ENCODE measurements at regions not wholly inside any gene's neighbourhood (a gene's known extent, or its start where the extent isn't known, plus 50 kb on each side); places are given as distances from the start of the nearest gene placed in this dataset.
"Not testable (repeated sequence)": the region's sequence is repeated elsewhere in the genome, so short reads cannot be mapped to it uniquely, and the experiment has no call there.

DNA sequence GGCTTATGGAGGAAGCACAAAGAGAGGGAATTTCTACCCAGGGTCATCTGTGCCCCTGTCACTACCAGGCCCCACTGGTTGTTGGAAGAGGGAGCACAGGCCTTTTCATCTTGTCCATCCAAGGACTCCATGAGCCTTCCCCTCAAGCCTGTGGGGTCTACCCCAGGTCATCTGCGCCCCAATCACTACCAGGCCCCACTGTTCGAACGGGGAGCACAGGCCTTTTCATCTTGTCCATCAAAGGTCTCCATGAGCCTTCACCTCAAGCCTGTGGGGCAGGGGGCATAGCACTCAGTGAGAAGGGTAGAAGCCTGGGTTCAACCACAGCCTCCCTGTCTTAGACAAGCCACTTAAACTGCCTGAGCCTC is 101.5 kb upstream of the CDH5 start:
- no peak for DNase-seq

GRCh38 chr16:66264311-66265047 is 102.0 kb upstream of the CDH5 start:
- no peak for DNase-seq

GRCh38 chr16:66263973-66264310 is 102.5 kb upstream of the CDH5 start:
- DNase-seq, result no peak

- no peak for DNase-seq
Observed at GRCh38 chr16:66263168-66263972, 103.1 kb upstream of the CDH5 start.

- DNase-seq, result no peak
Observed at GRCh38 chr16:66262253-66263167, 104.0 kb upstream of the CDH5 start.

- no peak for DNase-seq
Observed at GRCh38 chr16:66261826-66262225, 104.7 kb upstream of the CDH5 start.

DNA sequence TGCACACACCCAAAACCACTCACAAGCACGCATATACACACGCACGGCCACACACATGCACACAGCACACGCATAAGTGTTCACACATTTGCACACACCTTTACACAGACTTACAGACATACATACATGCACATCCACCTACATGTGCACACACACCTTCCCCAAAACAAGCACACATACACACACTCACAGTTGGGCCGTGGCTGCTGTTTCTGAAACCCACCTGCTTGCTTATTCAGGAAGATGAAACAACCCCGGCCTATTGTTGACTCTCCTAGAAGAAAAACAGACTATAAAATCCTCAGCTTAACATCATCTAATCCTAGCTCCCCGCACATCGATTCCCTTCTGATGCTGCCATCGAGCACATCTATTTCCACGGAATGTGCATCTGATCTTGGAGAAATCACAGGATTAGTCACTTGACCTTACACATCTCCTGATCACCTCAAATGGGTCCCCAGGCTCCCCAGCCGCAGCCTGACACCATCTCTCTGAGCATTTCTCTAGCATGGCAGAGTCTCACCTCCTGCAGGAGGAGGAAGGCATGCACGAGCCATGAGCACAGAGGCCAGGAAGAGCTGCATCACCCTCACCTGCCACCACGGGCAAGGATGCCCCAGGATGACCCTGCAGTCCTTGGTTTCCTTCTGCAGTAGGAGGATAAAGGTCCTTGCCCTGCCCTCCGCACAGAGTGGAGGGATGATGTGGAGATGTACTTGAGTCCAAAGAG is 105.8 kb upstream of the CDH5 start:
- DNase-seq, result no peak

GRCh38 chr16:66258916-66259845 is 107.3 kb upstream of the CDH5 start:
- no peak for DNase-seq

GRCh38 chr16:66256919-66257318 is 109.6 kb upstream of the CDH5 start:
- no peak for DNase-seq

DNA sequence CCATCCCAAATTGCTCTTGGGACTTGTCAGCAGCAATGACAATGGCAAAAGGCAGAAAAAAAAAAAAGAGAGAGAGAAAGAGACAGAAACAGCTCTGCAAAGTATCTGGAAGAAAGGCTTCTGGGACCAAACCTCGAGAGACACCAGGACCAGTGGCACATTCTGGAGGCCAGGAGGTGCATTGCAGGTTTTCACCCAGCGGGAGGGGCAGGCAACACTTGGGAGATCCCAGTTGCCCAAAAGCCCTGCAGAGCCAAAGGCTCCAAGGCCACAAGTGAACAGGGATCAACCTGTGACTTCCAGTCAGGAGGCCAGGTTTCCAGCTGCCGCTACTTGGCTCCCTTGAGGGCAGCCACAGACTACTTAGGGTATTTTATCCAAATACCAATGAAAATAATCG is 110.8 kb upstream of the CDH5 start:
- no peak for DNase-seq

GRCh38 chr16:66254751-66255150 is 111.7 kb upstream of the CDH5 start:
- DNase-seq, result no peak

GRCh38 chr16:66254106-66254505 is 112.4 kb upstream of the CDH5 start:
- no peak for DNase-seq

DNA sequence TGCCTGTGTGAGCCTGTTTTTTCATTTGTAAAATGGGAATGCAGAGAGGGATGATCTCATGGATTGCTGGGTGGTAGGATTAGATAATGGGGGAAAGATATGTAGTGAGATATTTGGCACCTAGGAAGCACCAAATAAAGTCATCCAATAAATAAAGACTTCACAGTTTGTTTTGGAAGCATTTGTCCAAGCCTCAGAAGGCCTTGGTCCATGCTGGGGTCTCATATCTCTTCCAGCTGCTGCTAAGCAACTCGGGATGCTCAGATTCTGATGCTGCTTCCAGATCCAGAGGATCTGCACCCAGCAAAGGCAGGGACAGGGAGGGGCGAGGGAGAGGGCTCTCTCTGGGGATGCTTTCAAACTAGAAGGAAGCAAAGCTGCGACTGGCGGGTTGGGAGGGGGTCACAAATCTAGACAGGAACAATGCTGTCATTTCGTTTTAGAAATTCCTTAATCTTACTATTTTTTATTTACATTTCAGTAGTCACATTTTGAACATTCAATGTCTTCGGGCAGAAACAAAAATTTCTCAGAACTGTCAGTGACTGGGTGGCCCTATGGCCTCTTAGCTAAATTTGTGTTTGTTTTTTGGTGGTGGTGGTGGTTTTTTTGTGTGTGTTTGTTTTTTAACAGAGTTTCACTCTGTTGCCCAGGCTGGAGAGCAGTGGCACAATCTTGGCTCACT is 114.9 kb upstream of the CDH5 start:
- no peak for DNase-seq

DNA sequence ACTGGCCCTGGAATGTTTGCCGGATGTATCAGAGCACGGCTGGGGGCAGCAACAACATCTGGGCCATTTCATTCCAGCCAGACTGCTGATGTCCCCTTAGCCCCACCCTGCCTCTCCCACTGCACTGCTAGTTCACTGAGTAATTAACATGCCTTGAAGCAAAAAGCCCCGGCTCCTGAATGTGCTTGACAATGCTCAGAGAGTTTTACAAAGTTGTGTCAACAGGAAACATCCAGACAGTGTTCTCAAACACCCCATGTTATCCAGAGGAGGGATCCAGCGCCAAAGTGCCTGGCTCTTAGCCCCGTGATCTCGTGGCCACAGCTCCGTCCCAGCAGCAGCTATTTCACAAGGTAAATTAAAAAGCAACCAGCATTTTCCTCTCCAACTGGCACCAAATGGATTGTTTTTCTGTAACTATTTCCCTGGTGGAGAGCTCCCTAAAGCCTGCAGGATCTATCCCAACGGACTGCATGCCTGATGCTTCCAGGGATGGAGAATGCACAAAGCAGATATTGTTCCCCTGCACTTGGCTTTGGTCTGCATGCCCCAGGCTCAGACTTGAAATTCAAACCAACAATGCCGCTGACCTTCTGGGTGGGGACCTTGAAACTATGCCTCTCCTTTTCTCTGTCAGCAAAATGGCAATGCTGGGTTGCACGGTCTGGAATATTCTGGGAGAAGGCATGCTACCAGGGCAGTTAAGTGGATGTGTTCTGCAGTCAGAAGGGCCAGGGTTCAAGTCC is 115.6 kb upstream of the CDH5 start:
- DNase-seq, result no peak

DNA sequence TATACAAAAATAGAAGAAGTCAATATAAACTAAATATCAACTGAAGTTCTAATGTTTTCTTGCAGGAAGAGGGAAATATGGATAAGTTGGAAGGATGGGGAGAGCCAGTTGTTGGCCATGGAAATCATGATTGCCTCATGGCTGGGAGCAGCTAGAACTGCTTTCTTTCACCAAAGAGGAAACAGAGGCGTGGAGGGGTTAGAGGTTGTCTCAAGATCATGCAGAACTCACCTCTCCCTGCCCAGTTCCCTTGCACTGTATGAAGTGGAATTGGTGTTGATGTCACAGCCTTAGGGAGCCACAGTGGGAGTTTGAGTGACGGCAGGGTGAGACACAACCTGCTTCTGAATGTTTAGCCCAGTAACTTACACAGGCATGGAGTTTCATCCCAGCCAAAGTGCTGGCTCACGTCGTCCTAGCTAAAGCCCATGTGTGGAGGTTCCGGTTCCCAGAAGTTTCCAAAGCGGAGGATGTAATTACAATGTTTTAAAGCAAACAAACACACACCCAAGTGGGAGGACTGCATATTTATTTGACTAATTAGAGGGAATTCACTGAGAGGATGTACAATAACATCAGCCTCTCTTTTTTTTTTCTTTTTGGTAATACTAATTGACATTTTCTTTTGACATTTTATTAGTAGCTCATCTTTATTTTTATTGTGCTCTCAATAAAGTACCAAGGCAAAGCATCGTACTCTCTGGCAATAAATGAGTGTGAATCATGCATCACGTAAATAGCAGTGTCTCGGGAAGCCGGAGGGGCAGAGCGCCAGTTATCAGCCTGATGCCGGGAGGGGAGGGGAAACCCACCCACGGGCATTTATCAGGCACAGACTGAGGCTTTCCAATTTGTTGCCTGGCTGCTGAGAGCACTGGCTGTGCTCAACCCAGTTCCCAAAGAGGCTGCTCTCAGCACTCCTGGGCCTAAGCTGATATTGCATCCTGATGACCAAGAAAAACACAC is 118.7 kb upstream of the CDH5 start:
- no peak for DNase-seq

GRCh38 chr16:66245868-66246267 is 120.6 kb upstream of the CDH5 start:
- no peak for DNase-seq

DNA sequence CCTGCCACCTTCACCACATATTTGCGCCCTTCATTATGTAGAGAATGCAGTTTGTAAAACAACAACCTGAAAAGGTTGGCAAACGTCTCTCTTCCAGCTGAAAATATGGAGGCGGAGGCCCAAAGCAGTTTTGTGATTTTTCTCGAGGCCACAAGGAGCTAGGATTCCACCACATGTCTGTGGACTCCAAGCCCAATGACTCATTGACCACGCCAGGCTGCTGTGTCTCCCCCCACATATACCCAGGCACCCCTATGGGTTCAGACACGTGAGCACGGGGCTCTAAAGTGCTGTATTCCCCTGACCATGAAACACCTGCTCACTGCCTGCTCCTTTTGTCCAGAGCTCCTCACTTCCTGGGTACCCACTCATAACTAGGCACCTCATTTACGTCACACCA is 121.4 kb upstream of the CDH5 start:
- no peak for DNase-seq

DNA sequence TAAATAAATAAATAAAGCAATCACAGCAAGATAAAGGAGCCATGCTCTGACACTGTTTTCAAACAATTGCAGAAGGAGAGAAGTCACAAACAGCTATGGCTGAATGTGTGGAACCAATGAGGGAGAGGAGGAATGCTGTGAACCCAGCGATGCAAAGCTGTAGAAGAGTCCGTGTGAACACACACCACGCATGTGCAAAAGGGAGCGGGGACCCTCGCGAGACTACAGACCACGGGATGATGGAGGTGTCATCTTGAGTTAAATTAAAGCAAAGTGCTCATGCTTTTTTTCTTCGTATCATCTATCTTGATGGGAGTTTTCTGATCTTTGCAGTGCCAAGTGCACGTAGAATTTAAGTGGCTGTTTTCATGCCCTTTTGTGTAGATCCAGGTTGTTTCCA is 123.8 kb upstream of the CDH5 start:
- no peak for DNase-seq

- not testable (repeated sequence) for DNase-seq
Observed at GRCh38 chr16:66242206-66242605, 124.3 kb upstream of the CDH5 start.
